KOPT-K1 (cell line): ENCODE measurements at regions not wholly inside any gene's neighbourhood (a gene's known extent, or its start where the extent isn't known, plus 50 kb on each side); places are given as distances from the start of the nearest gene placed in this dataset.
"Not testable (repeated sequence)": the region's sequence is repeated elsewhere in the genome, so short reads cannot be mapped to it uniquely, and the experiment has no call there.

Experiments used
- H3K27ac ChIP-seq: fragments of 200-600 bp; sonication (generic); 2 replicates; pipeline ENCODE4 v1.5.1; 2016; ENCODE audit warnings: antibody characterized with exemption, mild to moderate bottlenecking, low read depth, low read length; ENCODE audit not compliant: poor library complexity, severe bottlenecking
- H3K36me3 ChIP-seq: fragments of 200-600 bp; sonication (generic); 2 replicates; pipeline ENCODE4 v1.5.1; 2017; ENCODE audit warnings: antibody characterized with exemption, mild to moderate bottlenecking, low read length, moderate library complexity; ENCODE audit not compliant: insufficient read depth
- H3K9me3 ChIP-seq: fragments of 200-600 bp; sonication (generic); 2 replicates; pipeline ENCODE4 v1.5.1; 2017; ENCODE audit warnings: antibody characterized with exemption, low read length, mild to moderate bottlenecking; ENCODE audit not compliant: insufficient read depth, poor library complexity, severe bottlenecking

GRCh38 chr2:58702302-58702885, 461.3 kb upstream of the FANCL start:
- Histone ChIP-seq H3K36me3 (no peaks in the 10 kb centered on the region), H3K27ac (no peak overlapping the region)

GRCh38 chr2:58701688-58702301, 460.7 kb upstream of the FANCL start:
- H3K27ac ChIP-seq = no peak overlapping the region
- no peaks in the 10 kb centered on the region for H3K36me3 ChIP-seq
- H3K9me3 ChIP-seq = no peaks in the 10 kb centered on the region

More at GRCh38 chr2:58702302-58702885, 461.3 kb upstream of the FANCL start:
- no peaks in the 10 kb centered on the region for H3K9me3 ChIP-seq

GRCh38 chr2:58700591-58700990, 459.5 kb upstream of the FANCL start:
- no peaks in the 10 kb centered on the region for H3K9me3 ChIP-seq
- H3K27ac ChIP-seq = no peak overlapping the region
- no peaks in the 10 kb centered on the region for H3K36me3 ChIP-seq

GRCh38 chr2:58699411-58699810, 458.3 kb upstream of the FANCL start:
- Histone ChIP-seq H3K9me3 (no peaks in the 10 kb centered on the region), H3K27ac (no peak overlapping the region), H3K36me3 (no peaks in the 10 kb centered on the region)

GRCh38 chr2:58698620-58699019, 457.5 kb upstream of the FANCL start:
- no peaks in the 10 kb centered on the region for H3K9me3 ChIP-seq
- H3K27ac ChIP-seq = no peak overlapping the region
- H3K36me3 ChIP-seq = no peaks in the 10 kb centered on the region

- not testable (repeated sequence) for H3K27ac ChIP-seq, H3K36me3 ChIP-seq, H3K9me3 ChIP-seq
Observed at GRCh38 chr2:58694114-58694513, 453.0 kb upstream of the FANCL start.

GRCh38 chr2:58691041-58691440, 449.9 kb upstream of the FANCL start:
- H3K9me3 ChIP-seq, H3K36me3 ChIP-seq, H3K27ac ChIP-seq: not testable (repeated sequence)

GRCh38 chr2:58688813-58689212, 447.7 kb upstream of the FANCL start:
- Histone ChIP-seq H3K27ac (no peak overlapping the region), H3K36me3 (no peaks in the 10 kb centered on the region), H3K9me3 (no peaks in the 10 kb centered on the region)

GRCh38 chr2:58686776-58687175, 445.7 kb upstream of the FANCL start:
- no peaks in the 10 kb centered on the region for H3K36me3 ChIP-seq
- H3K27ac ChIP-seq = no peak overlapping the region
- no peaks in the 10 kb centered on the region for H3K9me3 ChIP-seq

- no peaks in the 10 kb centered on the region for H3K36me3 ChIP-seq
- H3K9me3 ChIP-seq = no peaks in the 10 kb centered on the region
- H3K27ac ChIP-seq = no peak overlapping the region
Observed at GRCh38 chr2:58680755-58681310, 439.7 kb upstream of the FANCL start.

GRCh38 chr2:58677748-58678147, 436.6 kb upstream of the FANCL start:
- Histone ChIP-seq H3K36me3 (no peaks in the 10 kb centered on the region), H3K9me3 (no peaks in the 10 kb centered on the region), H3K27ac (no peak overlapping the region)

- H3K27ac ChIP-seq = no peak overlapping the region
- H3K9me3 ChIP-seq = no peaks in the 10 kb centered on the region
- H3K36me3 ChIP-seq = no peaks in the 10 kb centered on the region
Observed at GRCh38 chr2:58671675-58672074, 430.6 kb upstream of the FANCL start.

- Histone ChIP-seq H3K27ac (no peak overlapping the region), H3K36me3 (no peaks in the 10 kb centered on the region), H3K9me3 (no peaks in the 10 kb centered on the region)
Observed at GRCh38 chr2:58669998-58670397, 428.9 kb upstream of the FANCL start.

- H3K9me3 ChIP-seq = no peaks in the 10 kb centered on the region
- H3K36me3 ChIP-seq = no peaks in the 10 kb centered on the region
- no peak overlapping the region for H3K27ac ChIP-seq
Observed at GRCh38 chr2:58667137-58667774, 426.1 kb upstream of the FANCL start.

GRCh38 chr2:58666323-58666970, 425.3 kb upstream of the FANCL start:
- H3K27ac ChIP-seq = no peak overlapping the region
- no peaks in the 10 kb centered on the region for H3K9me3 ChIP-seq
- H3K36me3 ChIP-seq = no peaks in the 10 kb centered on the region
